ENCODE measurements at regions not wholly inside any gene's neighbourhood (a gene's known extent, or its start where the extent isn't known, plus 50 kb on each side); places are given as distances from the start of the nearest gene placed in this dataset.

GRCh38 chr16:26913851-26914250 is 152.9 kb upstream of the C16orf82 start:
- FAIRE-seq (no peak), DNase-seq (ENCODE audit: extremely low read depth in 1 of 4, low spot score in 3 of 4) (no peak), ATAC-seq (no peak)
- H3K4me1 ChIP-seq (replicated peaks in 1 of 2; ENCODE audit: control insufficient read depth in 2 of 2, insufficient read depth in 2 of 2, low read length in 2 of 2), result no peaks in the 10 kb centered on the region
- TF ChIP-seq ZNF316 (IDR thresholded peaks at IDR 0.05) (0 out of 2 replicates have a peak, but pooled peaks have one; percentile 15), ZNF143 (CRISPR knock-in tag; IDR thresholded peaks at IDR 0.05) (no peak)
- H3K79me2 ChIP-seq (ENCODE audit: control insufficient read depth, insufficient read depth, low read length), result no peaks in the 10 kb centered on the region
- peaks cover 0 to 18% of the 10 kb centered on the region in 2 experiments; a peak in 2 of 5 replicates for H3K27me3 ChIP-seq (ENCODE audit: control insufficient read depth in 2 of 2, insufficient read depth in 2 of 2, low read length in 2 of 2)
- 1% methylated on average over 6 of the region's 6 CpGs for WGBS (ENCODE audit: insufficient coverage, low coverage, missing lambda C conversion rate)
- intact Hi-C loops (cut with micrococcal nuclease), result no loop called here
- no peaks in the 10 kb centered on the region for H4K20me1 ChIP-seq (replicated peaks; ENCODE audit: control insufficient read depth, insufficient read depth, low read length)
- no peaks in the 10 kb centered on the region for H3K36me3 ChIP-seq (ENCODE audit: control insufficient read depth, insufficient read depth, low read length)
- H3K4me3 ChIP-seq, result no peak overlapping the region
- no peak overlapping the region for H3K9ac ChIP-seq (ENCODE audit: insufficient read depth in 1 of 2, low read depth in 2 of 2, low read length in 2 of 2)
- no peaks in the 10 kb centered on the region for H3K9me1 ChIP-seq (ENCODE audit: control insufficient read depth, insufficient read depth, low read length)
- in situ Hi-C loops (cut with MboI), result no loop called here
- H3K9me3 ChIP-seq (replicated peaks; ENCODE audit: control insufficient read depth, insufficient read depth, low read depth, low read length), result no peaks in the 10 kb centered on the region
- ChIA-PET POLR2A (no interaction called here), CTCF (ENCODE audit: low intra/inter-chr PET ratio) (no interaction called here)
- BruUV-seq (replicated peaks), result no TSS peak
- H3K4me2 ChIP-seq (ENCODE audit: insufficient read depth, low read length), result no peak overlapping the region
- no peak overlapping the region for H3K27ac ChIP-seq (ENCODE audit: extremely low read depth, low read depth, low read length)
- H2AFZ ChIP-seq (ENCODE audit: low read depth, low read length), result no peak overlapping the region

GRCh38 chr16:26930786-26931581 is 135.7 kb upstream of the C16orf82 start:
- 10% methylated on average over 10 of the region's 10 CpGs for WGBS (ENCODE audit: insufficient coverage, low coverage, missing lambda C conversion rate)
- H3K4me2 ChIP-seq (ENCODE audit: insufficient read depth, low read length), result no peak overlapping the region
- DNase-seq (ENCODE audit: extremely low read depth in 1 of 4, low spot score in 3 of 4) (no peak), FAIRE-seq (no peak), ATAC-seq (no peak)
- H3K36me3 ChIP-seq (ENCODE audit: control insufficient read depth, insufficient read depth, low read length), result no peaks in the 10 kb centered on the region
- no TSS peak for BruUV-seq (replicated peaks)
- H3K9ac ChIP-seq (ENCODE audit: insufficient read depth in 1 of 2, low read depth in 2 of 2, low read length in 2 of 2), result no peak overlapping the region
- no peaks in the 10 kb centered on the region for H3K79me2 ChIP-seq (ENCODE audit: control insufficient read depth, insufficient read depth, low read length)
- ChIA-PET POLR2A (no interaction called here), CTCF (ENCODE audit: low intra/inter-chr PET ratio) (no interaction called here)
- H3K27me3 ChIP-seq (ENCODE audit: control insufficient read depth in 2 of 2, insufficient read depth in 2 of 2, low read length in 2 of 2), result no peaks in the 10 kb centered on the region; a peak in 1 of 5 replicates
- in situ Hi-C loops (cut with MboI) (no loop called here), intact Hi-C loops (cut with micrococcal nuclease) (no loop called here)
- no peak overlapping the region for H3K27ac ChIP-seq (ENCODE audit: extremely low read depth, low read depth, low read length)
- no peaks in the 10 kb centered on the region for H3K9me3 ChIP-seq (replicated peaks; ENCODE audit: control insufficient read depth, insufficient read depth, low read depth, low read length)
- H3K4me3 ChIP-seq, result no peak overlapping the region
- H3K4me1 ChIP-seq (replicated peaks in 1 of 2; ENCODE audit: control insufficient read depth in 2 of 2, insufficient read depth in 2 of 2, low read length in 2 of 2), result no peaks in the 10 kb centered on the region
- no peaks in the 10 kb centered on the region for H3K9me1 ChIP-seq (ENCODE audit: control insufficient read depth, insufficient read depth, low read length)
- no peak overlapping the region for H2AFZ ChIP-seq (ENCODE audit: low read depth, low read length)
- TF ChIP-seq UBTF (IDR thresholded peaks at IDR 0.05; ENCODE audit: borderline replicate concordance in 1 of 2, low read depth in 2 of 2, low read length in 2 of 2) (no peak), ZNF551 (CRISPR knock-in tag; IDR thresholded peaks at IDR 0.05) (no peak), GTF2E2 (tag; IDR thresholded peaks at IDR 0.05) (no peak), PHF8 (IDR thresholded peaks at IDR 0.05; ENCODE audit: borderline replicate concordance, low read length) (no peak), KDM4B (IDR thresholded peaks at IDR 0.05; ENCODE audit: borderline replicate concordance in 2 of 2, low read depth in 1 of 2) (no peak), NEUROD1 (IDR thresholded peaks at IDR 0.05; ENCODE audit: borderline replicate concordance, low read depth, low read length, partially characterized antibody) (no peak), GTF2B (IDR thresholded peaks at IDR 0.05; ENCODE audit: extremely low read depth, insufficient read length) (no peak)
- H4K20me1 ChIP-seq (replicated peaks; ENCODE audit: control insufficient read depth, insufficient read depth, low read length), result no peaks in the 10 kb centered on the region
